Globus pallidus (tissue), 1 donor: ENCODE measurements at regions not wholly inside any gene's neighbourhood (a gene's known extent, or its start where the extent isn't known, plus 50 kb on each side); places are given as distances from the start of the nearest gene placed in this dataset.
"Not testable (repeated sequence)": the region's sequence is repeated elsewhere in the genome, so short reads cannot be mapped to it uniquely, and the experiment has no call there.

Source experiments
- DNase-seq: peaks from one replicate; pipeline ENCODE4 v3.0.0-alpha.2; 2015; ENCODE audit warnings: low spot score

GRCh38 chr6:79431537-79431933, 105.7 kb downstream of the LCA5 start:
- DNase-seq = no peak

- no peak for DNase-seq
Observed at GRCh38 chr6:79430913-79431536, 106.2 kb downstream of the LCA5 start.

GRCh38 chr6:79427721-79428120, 109.5 kb downstream of the LCA5 start:
- DNase-seq = no peak

- DNase-seq = no peak
Observed at GRCh38 chr6:79426625-79427278, 110.5 kb downstream of the LCA5 start.

GRCh38 chr6:79425589-79426311, 111.5 kb downstream of the LCA5 start:
- DNase-seq = no peak

GRCh38 chr6:79423216-79423615, 114.0 kb downstream of the LCA5 start:
- peak; percentile 37 for DNase-seq

GRCh38 chr6:79422666-79423065, 114.6 kb downstream of the LCA5 start:
- DNase-seq = peak; percentile 48

GRCh38 chr6:79421707-79422484, 115.3 kb downstream of the LCA5 start:
- peak; percentile 78 for DNase-seq

GRCh38 chr6:79421001-79421411, 116.2 kb downstream of the LCA5 start:
- DNase-seq = peak; percentile 45

GRCh38 chr6:79420054-79420453, 117.2 kb downstream of the LCA5 start:
- peak; percentile 77 for DNase-seq

GRCh38 chr6:79416931-79417330, 120.3 kb downstream of the LCA5 start:
- no peak for DNase-seq

- no peak for DNase-seq
Observed at GRCh38 chr6:79413562-79414002, 123.6 kb downstream of the LCA5 start.

- peak; percentile 46 for DNase-seq
Observed at GRCh38 chr6:79410806-79411205, 126.4 kb downstream of the LCA5 start.

GRCh38 chr6:79408256-79408974, 128.8 kb downstream of the LCA5 start:
- no peak for DNase-seq

GRCh38 chr6:79404677-79405076, 132.6 kb downstream of the LCA5 start:
- DNase-seq = no peak

GRCh38 chr6:79404261-79404660, 133.0 kb downstream of the LCA5 start:
- no peak for DNase-seq

GRCh38 chr6:79403563-79403962, 133.7 kb downstream of the LCA5 start:
- DNase-seq = no peak

GRCh38 chr6:79403086-79403485, 134.1 kb downstream of the LCA5 start:
- no peak for DNase-seq

GRCh38 chr6:79399499-79399898, 137.7 kb downstream of the LCA5 start:
- no peak for DNase-seq

GRCh38 chr6:79398617-79399016, 138.6 kb downstream of the LCA5 start:
- not testable (repeated sequence) for DNase-seq

- no peak for DNase-seq
Observed at GRCh38 chr6:79396625-79397024, 140.6 kb downstream of the LCA5 start.

GRCh38 chr6:79394690-79395089, 142.5 kb downstream of the LCA5 start:
- DNase-seq = no peak
